GM18507 (cell line): ENCODE measurements at regions not wholly inside any gene's neighbourhood (a gene's known extent, or its start where the extent isn't known, plus 50 kb on each side); places are given as distances from the start of the nearest gene placed in this dataset.

Experiments used
- DNase-seq: peaks from one replicate; pipeline ENCODE4 v3.0.0; 2011; ENCODE audit warnings: low read depth; ENCODE audit not compliant: insufficient read length; ENCODE audit errors: extremely low spot score
- FAIRE-seq: peaks from 2 replicates; lab custom pipeline; 2011; peaks lifted over from hg19 to GRCh38; lab: Jason Lieb, UNC

DNA sequence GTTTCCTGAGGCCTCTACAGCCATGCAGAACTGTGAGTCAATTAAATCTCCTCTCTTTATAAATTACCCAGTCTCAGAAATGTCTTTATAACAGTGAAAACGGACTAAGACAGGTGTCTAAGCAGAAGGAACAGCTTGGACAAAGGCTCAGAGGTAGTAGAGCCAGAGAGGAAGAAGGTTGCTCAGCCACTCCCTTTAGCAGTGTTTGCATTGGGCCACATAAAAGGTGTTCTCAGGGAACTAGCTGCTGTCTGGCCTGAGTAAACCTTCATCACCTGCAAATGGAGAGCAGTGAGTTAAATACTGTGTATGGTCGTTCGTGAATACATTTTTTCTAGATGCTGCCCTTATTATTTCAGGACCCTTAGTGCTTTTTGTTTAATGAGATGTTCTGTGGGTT is 383.4 kb downstream of the EFNB2 start:
- FAIRE-seq (no peak), DNase-seq (no peak)

DNA sequence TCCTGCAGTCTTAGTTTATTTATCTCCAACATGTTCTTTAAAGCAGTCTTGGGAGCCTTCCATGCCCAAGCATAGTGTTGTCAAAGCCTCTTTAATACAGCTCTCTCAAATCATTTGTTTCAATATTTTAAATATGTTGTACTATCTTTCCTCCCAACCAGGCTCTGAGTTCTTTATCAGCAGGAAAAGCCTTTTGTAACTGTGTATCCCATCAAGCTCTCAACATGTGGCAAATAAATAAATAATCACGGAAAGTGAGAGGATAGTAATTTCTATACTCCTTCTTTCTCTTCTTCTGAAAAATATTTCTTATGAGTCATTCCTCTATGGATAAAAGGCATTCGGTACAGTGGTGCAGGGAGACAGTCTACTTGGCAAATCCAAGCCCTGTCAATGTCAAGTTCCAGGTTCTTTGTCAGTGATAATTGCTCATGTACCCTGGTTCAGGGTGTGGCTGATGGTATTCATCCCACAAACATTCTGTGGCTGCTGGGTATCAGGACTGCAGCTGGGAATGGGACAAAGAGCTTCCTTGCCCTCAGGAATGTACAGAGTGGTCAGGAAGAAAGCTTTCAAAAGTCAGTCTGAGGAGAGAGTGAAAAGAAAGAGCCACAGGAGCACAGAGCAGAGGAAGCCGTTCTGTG is 384.3 kb downstream of the EFNB2 start:
- no peak for FAIRE-seq
- no peak for DNase-seq

DNA sequence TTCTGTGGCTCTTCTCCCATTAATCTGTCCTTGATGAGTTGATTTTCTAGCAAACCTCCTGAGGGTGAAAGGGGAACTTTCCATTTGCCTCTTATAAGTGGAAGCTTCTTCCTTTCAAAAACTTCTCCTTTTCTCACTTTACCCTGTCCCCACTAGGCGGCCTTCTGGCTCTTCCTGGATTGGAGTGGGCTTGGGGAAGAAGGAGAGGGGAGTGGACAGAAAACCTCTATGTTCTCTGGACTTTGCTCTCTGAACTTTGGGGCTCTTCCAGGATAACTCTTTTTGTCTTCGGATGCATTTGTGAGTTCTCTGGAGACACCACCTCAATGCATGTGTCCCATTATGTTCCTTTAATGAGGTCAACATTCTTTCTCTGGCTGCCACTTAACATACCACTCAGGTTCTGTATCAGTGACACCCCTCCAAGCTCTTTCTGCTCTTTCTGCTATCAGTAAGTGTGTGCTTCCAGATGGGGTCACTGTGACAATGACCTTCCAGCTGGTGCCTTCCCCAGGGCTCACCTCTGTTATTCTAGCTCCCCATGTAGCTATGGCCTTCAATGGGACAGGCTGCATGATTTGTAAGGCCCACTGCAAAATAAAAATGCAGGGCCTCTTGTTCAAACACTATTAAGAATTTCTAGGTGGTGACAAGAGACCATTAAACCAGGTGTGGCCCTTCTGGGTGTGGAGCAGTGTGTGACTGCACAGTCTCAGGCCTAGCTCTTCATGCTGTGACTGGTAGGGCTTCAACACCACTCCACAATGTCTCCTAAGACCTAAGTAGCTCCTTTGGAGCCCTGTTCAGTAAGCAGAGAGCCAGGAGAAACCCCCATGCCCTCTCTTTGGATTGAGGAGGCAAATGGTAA is 389.2 kb downstream of the EFNB2 start:
- DNase-seq (no peak), FAIRE-seq (no peak)

DNA sequence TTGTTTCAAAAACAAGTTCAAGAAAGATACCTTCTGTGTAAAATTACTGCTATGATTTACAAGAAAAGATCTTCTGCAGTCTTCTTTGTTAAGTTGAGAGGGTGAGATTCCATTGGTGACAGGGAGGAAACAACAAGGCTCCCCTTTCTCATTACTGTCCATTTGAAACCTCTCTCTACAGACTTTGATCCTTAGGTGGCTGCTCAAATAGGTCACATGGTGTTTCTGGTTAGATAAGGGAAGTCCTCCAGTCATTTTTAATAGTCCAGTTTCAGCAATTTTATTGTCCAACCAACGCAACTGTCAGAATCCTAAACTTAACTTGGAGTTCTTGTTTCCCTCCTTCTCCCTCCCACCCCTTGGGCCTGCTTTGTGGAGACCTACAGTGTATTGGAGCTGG is 390.4 kb downstream of the EFNB2 start:
- no peak for FAIRE-seq
- no peak for DNase-seq

DNA sequence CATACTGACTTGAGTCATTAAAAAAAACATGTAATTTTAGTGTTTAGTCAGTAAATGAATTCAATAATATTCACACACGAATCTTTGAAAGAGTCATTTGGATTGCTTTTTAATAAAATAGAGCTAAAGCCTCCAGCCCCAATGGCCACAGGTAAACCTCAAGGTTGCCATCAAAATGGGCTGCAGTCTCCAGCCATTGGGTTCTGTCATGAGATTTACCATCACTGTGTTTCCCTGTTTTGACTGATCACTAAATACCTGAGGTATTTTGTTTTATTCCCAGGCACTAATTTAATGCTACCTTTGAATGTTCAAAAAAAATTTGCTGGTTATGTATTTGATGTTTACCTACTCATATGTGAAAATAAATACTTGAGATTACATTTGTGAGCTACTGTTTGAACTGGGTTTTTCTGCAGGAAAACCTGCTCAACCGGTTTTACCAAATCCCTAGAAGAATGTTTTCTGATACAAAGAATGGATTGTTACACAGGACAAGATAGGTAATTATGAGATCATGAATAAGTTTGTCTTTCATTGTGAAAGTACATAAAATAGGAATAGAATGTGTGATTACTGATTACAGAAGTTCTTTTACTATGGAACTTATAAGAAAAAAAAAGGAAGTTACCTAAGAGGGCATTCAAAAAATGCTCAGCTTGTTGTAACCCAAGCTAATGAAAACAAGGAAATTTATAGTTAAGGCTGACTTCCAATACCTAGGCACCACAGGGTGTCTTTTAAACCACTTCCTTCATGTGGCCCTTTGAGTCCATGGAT is 391.3 kb downstream of the EFNB2 start:
- DNase-seq: no peak
- no peak for FAIRE-seq

DNA sequence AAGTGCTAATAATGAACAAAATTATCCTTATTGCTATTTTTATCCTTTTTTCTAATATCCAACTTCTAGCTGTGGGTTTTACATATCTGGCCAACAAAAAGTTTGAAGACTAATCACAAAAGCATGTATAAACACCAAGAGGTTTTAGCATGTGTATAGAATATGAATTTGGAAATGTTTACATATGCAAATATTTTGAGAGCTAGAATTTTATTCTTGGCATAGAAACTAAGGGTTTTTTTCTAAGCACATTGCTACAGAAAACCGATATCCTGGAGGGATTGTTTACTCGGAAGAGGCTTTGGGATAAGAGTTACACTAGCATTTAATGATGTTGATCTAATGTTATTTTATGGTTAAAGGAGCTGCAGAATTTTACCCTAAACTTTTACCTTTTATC is 392.1 kb downstream of the EFNB2 start:
- DNase-seq: no peak
- no peak for FAIRE-seq

DNA sequence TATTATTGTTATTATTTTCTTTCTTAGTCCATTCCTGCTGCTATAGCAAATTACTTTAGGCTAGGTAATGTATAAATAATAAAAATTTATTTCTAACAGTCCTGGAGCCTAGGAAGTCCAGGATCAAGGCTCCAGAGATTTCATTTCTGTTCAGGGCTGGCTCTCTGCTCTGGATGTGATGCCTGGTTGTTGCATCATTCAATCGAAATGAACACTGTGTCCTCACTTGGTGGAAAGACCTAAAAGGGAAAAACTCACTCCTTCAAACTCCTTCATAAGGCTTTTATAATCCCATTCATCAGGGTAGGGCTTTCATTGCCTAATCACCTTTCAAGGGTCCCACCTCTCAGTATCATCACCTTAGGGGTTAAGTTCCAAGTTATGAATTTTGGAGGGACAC is 395.0 kb downstream of the EFNB2 start:
- DNase-seq (no peak), FAIRE-seq (no peak)

DNA sequence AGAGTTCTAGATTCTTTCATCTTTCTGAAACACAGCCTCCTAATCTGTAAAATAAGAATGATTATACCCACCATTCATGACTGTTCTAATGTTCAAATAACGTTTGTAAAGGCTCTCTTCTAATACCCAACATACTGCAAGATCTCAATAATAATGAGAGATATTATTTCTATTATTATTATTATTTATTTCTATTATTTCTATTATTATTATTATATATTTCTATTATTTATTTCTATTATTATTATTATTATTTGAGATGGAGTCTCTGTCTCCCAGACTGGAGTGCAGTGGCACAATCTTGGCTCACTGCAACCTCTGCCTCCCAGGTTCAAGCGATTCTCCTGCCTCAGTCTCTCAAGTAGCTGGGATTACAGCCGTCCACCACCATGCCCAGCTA is 395.5 kb downstream of the EFNB2 start:
- DNase-seq (no peak), FAIRE-seq (no peak)

DNA sequence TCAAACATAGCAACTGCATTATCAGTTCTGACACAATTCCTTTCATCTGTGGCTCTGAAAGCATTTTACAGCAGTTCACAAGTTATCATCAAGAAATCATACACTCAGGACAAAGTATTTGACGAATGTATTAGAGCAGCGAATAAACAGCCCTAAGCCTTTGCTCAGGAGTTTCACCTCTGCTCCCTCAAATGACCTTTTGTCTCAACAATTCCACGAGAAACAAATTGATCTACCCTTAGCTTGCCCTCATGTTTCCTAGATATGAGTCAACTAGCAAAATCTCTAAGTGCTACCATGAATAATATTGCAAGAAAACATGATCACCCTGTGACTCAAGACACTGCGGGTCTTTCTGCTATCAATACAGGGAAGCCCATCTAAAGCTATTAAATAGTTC is 396.1 kb downstream of the EFNB2 start:
- no peak for DNase-seq
- FAIRE-seq: no peak

DNA sequence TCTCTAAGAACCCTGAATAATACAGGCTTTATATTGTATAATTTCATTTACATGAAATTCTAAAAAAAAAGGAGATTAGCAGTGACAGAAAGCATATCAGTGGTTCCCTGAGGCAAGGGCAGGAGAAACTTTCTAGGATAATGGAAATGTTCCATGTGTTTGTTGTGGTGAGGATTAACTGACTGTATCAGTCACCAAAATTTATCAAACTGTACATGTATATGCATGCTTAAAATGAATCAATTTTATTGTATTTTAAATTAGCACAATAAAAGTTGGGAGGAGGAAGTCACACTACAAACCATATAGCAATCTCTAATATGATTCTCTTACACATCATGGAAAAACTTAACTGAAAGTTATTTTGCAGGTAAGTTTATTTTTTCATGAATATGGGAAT is 396.8 kb downstream of the EFNB2 start:
- FAIRE-seq (no peak), DNase-seq (no peak)

DNA sequence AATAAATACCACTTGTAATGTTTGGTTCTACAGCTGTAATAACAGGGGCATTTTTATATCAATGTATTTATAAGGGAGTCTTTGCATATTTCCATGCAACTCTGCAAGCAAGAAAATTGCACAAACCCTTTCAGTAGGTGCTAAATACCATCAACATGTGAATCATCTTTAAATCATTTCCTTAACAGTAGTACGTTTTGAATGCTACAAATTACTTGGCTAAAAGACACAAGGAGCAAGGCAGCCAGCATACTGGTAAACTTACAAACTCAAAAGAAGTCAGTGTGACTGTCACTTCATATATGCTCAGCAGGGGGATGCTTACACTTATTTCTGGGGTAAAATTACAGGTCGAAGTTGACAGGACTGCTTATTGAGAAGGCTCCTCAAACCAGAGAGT is 402.4 kb downstream of the EFNB2 start:
- DNase-seq (no peak), FAIRE-seq (no peak)

DNA sequence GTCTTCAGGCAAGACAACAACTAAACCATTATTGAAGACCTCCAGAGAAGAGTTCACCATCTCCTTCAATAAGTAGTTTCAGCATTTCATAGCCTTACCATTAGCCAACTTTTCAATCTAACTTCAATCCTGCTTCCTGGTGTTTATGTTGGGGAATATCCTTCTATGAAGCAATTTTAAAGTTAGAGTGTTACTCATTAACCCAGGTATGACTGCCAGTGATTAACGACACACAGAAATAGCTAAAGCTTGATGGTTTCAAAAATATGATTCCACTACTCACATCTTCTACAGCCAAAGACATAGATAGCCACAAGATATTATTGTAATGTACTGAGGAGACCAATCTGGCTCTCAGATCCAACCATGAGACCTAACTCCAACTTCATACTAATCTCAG is 403.2 kb downstream of the EFNB2 start:
- FAIRE-seq (no peak), DNase-seq (no peak)

DNA sequence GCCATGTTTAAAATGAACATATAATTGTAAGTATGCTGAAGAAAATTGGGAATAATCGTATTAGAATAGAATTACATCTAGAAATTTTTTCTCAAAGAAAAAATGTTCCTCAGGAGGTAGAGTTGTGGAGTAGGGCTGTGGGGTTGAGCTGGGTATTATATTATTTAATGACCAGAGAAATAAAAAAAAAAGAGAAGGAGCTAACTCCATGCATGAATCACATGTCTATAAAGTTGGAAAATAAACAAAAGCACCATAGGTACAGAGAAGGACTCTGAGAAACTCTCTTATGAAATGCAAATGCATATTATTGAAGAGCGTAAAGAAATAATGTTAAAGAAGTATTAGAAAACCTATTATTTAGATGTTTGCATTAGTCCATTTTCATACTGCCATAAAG is 405.5 kb downstream of the EFNB2 start:
- FAIRE-seq (no peak), DNase-seq (no peak)

DNA sequence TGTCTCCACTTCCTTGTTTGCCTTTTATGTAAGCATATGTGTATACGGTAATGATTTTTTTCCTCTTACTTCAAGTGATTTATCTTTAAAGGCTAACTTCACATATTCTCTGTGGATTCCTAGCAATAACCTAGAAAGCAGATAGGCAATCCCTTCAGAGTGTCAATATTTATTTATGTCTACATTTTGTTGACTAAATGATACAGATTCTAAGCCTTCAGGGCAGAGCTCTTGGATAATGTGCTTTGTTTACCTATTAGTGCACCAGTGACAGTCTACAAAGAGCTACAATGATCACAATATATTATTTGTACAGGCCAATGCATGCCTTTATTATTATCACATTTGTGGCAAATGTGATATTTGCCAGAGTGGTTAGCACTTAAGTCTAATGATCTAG is 406.2 kb downstream of the EFNB2 start:
- DNase-seq: no peak
- FAIRE-seq: no peak

DNA sequence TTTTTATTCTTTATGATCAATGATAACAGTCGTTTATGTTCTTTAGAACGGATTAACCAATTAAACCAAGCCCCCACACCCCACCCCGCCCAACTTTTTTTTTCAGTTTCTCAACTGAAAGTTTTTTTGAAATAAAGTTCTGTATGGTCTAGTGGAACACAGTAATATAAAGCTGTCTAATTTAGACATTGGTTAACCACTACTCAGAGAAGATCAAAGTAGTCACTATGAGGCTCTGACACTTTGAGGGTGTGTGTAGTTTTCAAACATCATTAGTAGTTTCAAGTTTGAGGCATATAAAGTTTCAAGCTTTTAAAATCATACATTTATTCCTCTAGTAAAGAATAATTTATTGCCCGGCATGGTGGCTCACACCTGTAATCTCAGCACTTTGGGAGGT is 413.2 kb downstream of the EFNB2 start:
- DNase-seq: no peak
- no peak for FAIRE-seq

DNA sequence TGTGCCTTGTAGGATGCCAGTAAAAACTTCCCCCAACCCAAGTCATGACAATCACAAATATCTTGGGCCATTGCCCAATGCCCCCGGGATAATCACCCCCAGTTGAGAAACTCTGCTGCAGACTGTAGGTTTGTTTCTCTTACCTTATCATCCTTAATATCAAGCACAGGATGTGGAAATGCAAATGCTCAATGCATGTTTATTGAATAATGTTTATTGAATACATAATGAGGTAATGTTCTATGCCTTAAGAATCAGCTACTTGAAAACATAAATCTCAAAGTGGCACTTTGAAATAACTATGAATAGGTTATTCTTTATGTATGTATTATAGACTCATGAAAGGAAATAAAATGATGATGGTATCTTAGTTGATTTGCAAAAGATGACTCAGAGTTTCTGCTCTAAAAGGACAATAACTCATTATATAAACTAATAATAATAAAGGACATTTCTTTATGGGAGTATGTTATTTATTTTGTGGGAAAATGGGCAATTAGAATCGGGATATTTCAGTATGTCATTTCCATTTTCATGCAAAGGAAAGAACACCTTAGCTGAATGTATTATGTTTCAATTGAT is 414.2 kb downstream of the EFNB2 start:
- FAIRE-seq: no peak
- no peak for DNase-seq

DNA sequence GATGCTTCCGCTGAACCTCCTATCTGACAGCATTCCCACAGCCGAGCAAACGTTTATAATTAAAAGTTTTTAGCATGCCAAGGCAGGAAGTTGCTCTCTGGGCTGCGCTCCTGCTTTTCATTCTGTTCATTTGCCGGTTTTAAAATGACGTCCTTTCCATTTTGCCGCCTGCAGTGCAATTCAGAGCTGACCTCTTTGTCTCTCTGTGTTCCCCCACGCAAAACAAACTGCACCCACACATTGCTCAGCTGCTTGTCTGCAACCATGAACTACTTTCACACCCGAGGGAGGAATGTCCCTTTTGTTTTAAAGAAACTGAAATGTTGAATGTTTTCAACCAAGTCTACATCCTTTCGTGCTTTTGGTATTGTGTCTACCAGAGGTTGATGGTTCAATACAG is 416.5 kb downstream of the EFNB2 start:
- DNase-seq (no peak), FAIRE-seq (no peak)

DNA sequence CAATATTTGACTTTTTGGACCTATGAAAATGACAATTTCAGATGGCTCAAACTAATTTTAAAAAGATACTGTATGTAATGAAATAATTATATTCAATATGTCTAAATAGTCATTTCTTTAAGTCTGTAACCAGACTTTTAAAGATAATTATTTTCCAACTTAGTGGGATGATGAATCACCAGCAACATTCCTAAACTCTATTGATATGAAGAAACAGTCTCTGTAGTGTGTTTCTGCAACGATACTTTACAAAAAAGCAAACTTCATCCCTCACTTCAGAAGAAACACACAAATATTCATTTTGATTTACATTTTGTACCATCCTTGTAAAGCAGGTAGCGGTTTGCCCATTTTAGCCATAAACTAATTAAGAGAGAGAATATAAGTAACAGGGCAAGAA is 417.4 kb downstream of the EFNB2 start:
- no peak for FAIRE-seq
- DNase-seq: no peak

DNA sequence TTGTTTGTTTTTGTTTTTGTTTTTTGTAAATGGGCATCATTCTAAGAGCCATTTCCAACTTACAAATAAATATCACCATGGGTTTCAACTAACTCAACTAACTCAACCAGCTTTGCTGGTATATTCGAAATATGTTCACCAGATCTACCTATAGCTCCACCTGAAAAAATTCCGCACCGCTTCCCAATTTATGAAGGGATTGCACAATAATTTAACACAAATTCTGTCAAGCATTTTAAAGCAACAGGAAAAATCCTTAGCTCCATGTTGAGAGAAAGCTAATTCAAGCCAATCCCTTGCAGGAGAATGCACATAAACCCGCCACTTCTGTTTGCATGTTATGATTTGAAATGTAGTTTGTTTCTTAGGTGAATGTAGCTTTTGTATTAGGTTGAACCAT is 417.8 kb downstream of the EFNB2 start:
- DNase-seq (no peak), FAIRE-seq (no peak)

DNA sequence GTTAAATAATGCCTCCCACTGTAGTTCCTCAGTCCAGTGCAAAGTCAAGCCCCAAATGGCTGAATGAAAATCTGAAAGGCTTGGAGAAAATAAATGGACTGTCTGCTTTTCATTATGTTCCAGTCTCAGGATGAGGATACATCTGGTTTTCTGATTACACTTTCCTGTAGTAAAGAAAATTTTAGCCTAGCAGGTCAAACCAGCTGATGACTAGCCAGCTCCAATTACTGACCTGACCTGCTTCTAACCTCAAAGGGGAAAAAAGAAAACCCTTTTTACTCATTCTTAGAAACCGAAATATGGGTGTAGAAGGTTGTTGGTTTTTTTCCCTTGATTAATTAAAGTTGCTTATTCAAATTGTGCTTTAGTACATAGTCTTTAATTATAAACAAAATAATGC is 418.4 kb downstream of the EFNB2 start:
- DNase-seq (no peak), FAIRE-seq (no peak)
